ENCODE measurements at regions not wholly inside any gene's neighbourhood (a gene's known extent, or its start where the extent isn't known, plus 50 kb on each side); places are given as distances from the start of the nearest gene placed in this dataset.

DNA sequence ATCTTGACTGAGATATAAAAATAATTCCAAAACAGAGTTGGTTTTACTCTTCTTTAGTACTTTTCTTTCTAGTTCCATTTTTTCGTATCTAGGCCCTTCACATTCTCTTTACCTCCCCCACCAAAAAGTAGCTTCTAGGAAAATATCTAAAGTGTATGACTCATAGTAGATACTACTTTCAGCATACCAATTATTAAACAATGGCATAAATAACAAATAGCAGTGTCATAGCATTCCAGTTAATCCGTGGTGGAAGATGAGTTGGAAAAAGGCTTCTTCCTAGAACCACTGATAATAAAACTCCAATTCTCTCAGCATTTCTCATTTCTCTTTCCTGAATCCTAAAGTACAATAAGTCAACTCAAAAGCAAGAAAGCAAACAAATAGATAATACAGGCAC, 859.0 kb upstream of the B3GALT2 start:
- DNase-seq (no peak), ATAC-seq (no peak)
- Histone ChIP-seq H3K9me3 (no peaks in the 10 kb centered on the region), H3K36me3 (no peaks in the 10 kb centered on the region), H3K4me3 (no peak overlapping the region), H3K27ac (no peak overlapping the region), H3K4me1 (no peaks in the 10 kb centered on the region), H3K27me3 (no peaks in the 10 kb centered on the region)
- intact Hi-C loops (cut with DNase I; ENCODE audit: low total_unique reads) (no loop called here), in situ Hi-C loops (cut with MboI; ENCODE audit: low sequenced_read_pairs in 4 of 4) (no loop called here)
- TF ChIP-seq POLR2A (IDR thresholded peaks at IDR 0.05), result no peak
- TF ChIP-seq, protein P1, sequence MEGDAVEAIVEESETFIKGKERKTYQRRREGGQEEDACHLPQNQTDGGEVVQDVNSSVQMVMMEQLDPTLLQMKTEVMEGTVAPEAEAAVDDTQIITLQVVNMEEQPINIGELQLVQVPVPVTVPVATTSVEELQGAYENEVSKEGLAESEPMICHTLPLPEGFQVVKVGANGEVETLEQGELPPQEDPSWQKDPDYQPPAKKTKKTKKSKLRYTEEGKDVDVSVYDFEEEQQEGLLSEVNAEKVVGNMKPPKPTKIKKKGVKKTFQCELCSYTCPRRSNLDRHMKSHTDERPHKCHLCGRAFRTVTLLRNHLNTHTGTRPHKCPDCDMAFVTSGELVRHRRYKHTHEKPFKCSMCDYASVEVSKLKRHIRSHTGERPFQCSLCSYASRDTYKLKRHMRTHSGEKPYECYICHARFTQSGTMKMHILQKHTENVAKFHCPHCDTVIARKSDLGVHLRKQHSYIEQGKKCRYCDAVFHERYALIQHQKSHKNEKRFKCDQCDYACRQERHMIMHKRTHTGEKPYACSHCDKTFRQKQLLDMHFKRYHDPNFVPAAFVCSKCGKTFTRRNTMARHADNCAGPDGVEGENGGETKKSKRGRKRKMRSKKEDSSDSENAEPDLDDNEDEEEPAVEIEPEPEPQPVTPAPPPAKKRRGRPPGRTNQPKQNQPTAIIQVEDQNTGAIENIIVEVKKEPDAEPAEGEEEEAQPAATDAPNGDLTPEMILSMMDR (IDR thresholded peaks at IDR 0.05 in 4 of 5, conservative IDR thresholded peaks at IDR 0.05 in 1 of 5), result no peak

DNA sequence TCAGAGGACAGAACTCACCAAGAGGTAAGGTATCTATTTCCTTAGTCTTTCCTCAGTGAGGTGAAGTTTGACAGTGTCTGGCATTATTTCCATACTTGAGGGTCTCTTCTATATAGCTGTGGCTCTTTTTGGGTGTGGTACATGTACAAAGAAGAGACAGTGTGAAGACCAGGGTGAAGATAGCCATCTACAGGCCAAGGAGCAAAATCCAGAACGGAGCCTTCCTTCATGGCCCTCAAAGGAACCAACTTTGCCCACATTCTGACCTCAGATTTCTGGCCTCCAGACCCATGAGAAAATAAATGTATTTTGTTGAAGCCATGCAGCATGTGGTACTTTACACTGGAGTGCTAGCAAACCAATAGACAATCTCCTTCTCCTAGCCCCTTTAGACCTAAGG, 858.5 kb upstream of the B3GALT2 start:
- TF ChIP-seq, protein P1 (IDR thresholded peaks at IDR 0.05 in 4 of 5, conservative IDR thresholded peaks at IDR 0.05 in 1 of 5), result no peak
- TF ChIP-seq POLR2A (IDR thresholded peaks at IDR 0.05), result no peak
- no peaks in the 10 kb centered on the region for H3K9me3 ChIP-seq
- no peaks in the 10 kb centered on the region for H3K27me3 ChIP-seq
- DNase-seq (no peak), ATAC-seq (no peak)
- no peak overlapping the region for H3K27ac ChIP-seq
- no peak overlapping the region for H3K4me3 ChIP-seq
- intact Hi-C loops (cut with DNase I; ENCODE audit: low total_unique reads) (no loop called here), in situ Hi-C loops (cut with MboI; ENCODE audit: low sequenced_read_pairs in 4 of 4) (no loop called here)
- H3K36me3 ChIP-seq, result no peaks in the 10 kb centered on the region
- H3K4me1 ChIP-seq, result no peaks in the 10 kb centered on the region

DNA sequence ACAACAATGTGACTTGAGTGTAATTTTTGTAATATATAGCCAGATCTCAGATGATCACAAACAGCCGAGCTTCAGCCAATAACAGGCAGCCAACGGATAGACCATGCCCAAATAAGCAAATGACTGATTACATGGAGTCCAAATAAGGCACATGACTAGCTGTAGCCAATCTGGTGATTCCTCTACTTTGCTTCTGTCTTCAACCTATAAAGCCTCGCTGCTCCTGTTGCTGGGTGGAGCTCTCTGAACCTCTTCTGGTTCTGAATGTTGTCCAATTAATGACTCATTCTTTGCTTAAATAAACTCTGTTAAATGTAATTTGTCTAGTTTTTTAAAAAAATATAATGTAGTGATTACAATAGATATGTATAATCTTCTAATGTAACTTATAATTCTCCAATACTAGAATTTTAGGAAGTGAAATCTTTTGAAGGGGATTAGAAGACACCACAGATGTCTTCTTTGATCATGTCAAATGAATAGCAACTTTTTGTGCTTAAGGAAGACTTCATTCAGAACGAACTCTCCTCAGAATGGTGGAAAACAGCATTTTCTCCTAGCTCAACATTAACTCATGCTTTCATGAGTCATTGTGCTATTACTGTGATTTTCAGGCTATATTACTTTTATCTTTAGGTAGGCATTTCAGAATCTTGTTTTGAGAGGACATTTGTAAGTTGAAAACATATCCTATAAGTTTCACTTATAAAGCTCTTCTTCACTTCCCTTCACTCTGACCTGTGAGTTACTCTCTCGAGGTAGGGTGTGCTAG, 857.8 kb upstream of the B3GALT2 start:
- Histone ChIP-seq H3K27me3 (no peaks in the 10 kb centered on the region), H3K4me3 (no peak overlapping the region), H3K9me3 (no peaks in the 10 kb centered on the region), H3K4me1 (no peaks in the 10 kb centered on the region), H3K36me3 (no peaks in the 10 kb centered on the region), H3K27ac (no peak overlapping the region)
- no peak for TF ChIP-seq POLR2A (IDR thresholded peaks at IDR 0.05)
- TF ChIP-seq, protein P1 (IDR thresholded peaks at IDR 0.05 in 4 of 5, conservative IDR thresholded peaks at IDR 0.05 in 1 of 5), result no peak
- in situ Hi-C loops (cut with MboI; ENCODE audit: low sequenced_read_pairs in 4 of 4) (no loop called here), intact Hi-C loops (cut with DNase I; ENCODE audit: low total_unique reads) (no loop called here)
- no peak for ATAC-seq
- DNase-seq, result no peak

DNA sequence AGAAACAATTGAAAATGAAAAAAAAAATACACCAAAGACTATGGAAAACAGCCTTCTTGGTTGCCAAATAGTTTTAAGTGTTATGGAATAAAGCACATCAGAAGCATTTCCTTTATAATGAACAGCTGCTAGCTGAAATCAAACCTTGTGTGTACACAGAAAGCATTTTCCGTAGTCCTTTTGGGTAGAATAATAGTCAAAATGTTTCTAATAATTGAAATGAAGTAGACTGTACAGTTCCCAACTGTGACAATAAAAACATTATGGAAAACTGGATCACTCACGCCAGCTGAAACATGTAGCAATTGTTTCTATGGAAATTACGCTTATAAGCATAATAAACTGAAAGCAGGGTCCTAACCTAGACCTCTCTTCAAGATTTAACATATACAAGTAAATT, 856.3 kb upstream of the B3GALT2 start:
- intact Hi-C loops (cut with DNase I; ENCODE audit: low total_unique reads), result no loop called here
- H3K9me3 ChIP-seq, result no peaks in the 10 kb centered on the region
- no peak overlapping the region for H3K27ac ChIP-seq
- no peaks in the 10 kb centered on the region for H3K36me3 ChIP-seq
- no peak overlapping the region for H3K4me3 ChIP-seq
- TF ChIP-seq POLR2A (IDR thresholded peaks at IDR 0.05), result no peak
- TF ChIP-seq, protein P1 (IDR thresholded peaks at IDR 0.05 in 4 of 5, conservative IDR thresholded peaks at IDR 0.05 in 1 of 5), result no peak
- no peaks in the 10 kb centered on the region for H3K4me1 ChIP-seq
- ATAC-seq (no peak), DNase-seq (no peak)
- in situ Hi-C loops (cut with MboI; ENCODE audit: low sequenced_read_pairs in 4 of 4), result no loop called here
- H3K27me3 ChIP-seq, result no peaks in the 10 kb centered on the region

DNA sequence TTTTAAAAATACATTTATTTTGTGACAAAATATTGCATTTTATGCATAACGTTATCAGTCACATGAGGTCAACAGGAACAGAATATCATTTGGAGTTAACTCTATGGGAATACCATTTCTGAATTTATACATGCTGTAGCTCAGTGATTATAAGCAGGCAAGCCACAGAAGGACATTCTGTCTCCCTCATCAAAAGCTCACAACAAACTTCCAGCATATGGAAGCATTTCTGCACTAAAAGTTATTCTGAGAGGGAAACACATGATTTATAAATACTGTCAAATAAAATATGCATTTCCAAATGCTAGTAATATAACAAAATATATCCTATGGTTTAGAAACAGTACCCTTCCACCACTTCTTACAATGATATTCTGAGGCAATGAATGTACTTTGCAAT, 854.1 kb upstream of the B3GALT2 start:
- H3K27me3 ChIP-seq, result no peaks in the 10 kb centered on the region
- no peaks in the 10 kb centered on the region for H3K9me3 ChIP-seq
- no peak overlapping the region for H3K27ac ChIP-seq
- H3K36me3 ChIP-seq, result no peaks in the 10 kb centered on the region
- intact Hi-C loops (cut with DNase I; ENCODE audit: low total_unique reads) (no loop called here), in situ Hi-C loops (cut with MboI; ENCODE audit: low sequenced_read_pairs in 4 of 4) (no loop called here)
- no peak for TF ChIP-seq POLR2A (IDR thresholded peaks at IDR 0.05)
- TF ChIP-seq, protein P1 (IDR thresholded peaks at IDR 0.05 in 4 of 5, conservative IDR thresholded peaks at IDR 0.05 in 1 of 5), result no peak
- H3K4me3 ChIP-seq, result no peak overlapping the region
- no peaks in the 10 kb centered on the region for H3K4me1 ChIP-seq
- DNase-seq (no peak), ATAC-seq (no peak)
